GM12865 (cell line): ENCODE measurements at regions not wholly inside any gene's neighbourhood (a gene's known extent, or its start where the extent isn't known, plus 50 kb on each side); places are given as distances from the start of the nearest gene placed in this dataset.
"Not testable (repeated sequence)": the region's sequence is repeated elsewhere in the genome, so short reads cannot be mapped to it uniquely, and the experiment has no call there.

ENCODE experiments used
- DNase-seq: peaks from one replicate; pipeline ENCODE4 v3.0.0; 2010; ENCODE audit warnings: low read depth
- H3K4me3 ChIP-seq: 2 replicates; pipeline ENCODE4 v1.5.1; 2011; ENCODE audit warnings: mild to moderate bottlenecking, low read depth, low read length, control low read depth
- TF ChIP-seq, protein P1 (sequence below): IDR thresholded peaks from 2 replicates; pipeline ENCODE4 v1.5.1; 2011; ENCODE audit warnings: low read length, control low read depth, low read depth, inconsistent platforms; ENCODE audit not compliant: insufficient read depth; ENCODE audit errors: missing control alignments

- TF ChIP-seq, protein P1, sequence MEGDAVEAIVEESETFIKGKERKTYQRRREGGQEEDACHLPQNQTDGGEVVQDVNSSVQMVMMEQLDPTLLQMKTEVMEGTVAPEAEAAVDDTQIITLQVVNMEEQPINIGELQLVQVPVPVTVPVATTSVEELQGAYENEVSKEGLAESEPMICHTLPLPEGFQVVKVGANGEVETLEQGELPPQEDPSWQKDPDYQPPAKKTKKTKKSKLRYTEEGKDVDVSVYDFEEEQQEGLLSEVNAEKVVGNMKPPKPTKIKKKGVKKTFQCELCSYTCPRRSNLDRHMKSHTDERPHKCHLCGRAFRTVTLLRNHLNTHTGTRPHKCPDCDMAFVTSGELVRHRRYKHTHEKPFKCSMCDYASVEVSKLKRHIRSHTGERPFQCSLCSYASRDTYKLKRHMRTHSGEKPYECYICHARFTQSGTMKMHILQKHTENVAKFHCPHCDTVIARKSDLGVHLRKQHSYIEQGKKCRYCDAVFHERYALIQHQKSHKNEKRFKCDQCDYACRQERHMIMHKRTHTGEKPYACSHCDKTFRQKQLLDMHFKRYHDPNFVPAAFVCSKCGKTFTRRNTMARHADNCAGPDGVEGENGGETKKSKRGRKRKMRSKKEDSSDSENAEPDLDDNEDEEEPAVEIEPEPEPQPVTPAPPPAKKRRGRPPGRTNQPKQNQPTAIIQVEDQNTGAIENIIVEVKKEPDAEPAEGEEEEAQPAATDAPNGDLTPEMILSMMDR: no peak
- no peak for DNase-seq
- no peak overlapping the region for H3K4me3 ChIP-seq
Observed at GRCh38 chr1:47594627-47595026, 156.8 kb downstream of the FOXD2 start.

DNA sequence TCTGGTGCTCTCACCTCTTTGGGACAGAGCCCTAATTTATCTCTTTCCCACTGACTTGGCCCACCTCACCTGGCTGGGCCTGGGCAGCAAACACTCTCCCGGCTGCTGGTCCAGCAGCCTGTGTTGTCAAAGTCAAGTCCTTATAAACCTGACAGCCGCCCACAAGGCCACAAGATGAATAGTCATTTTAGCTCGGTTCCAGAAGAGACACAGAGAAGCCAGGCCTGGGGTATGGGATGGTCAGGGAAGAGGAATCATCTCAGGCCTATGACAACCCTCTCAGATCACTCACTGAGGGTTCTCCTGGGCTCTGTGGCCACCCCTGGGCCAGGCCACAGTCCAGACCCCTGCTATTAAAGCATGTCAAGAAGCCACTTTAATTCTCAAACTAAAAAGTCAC lies 158.5 kb downstream of the FOXD2 start:
- TF ChIP-seq, protein P1: no peak

DNA sequence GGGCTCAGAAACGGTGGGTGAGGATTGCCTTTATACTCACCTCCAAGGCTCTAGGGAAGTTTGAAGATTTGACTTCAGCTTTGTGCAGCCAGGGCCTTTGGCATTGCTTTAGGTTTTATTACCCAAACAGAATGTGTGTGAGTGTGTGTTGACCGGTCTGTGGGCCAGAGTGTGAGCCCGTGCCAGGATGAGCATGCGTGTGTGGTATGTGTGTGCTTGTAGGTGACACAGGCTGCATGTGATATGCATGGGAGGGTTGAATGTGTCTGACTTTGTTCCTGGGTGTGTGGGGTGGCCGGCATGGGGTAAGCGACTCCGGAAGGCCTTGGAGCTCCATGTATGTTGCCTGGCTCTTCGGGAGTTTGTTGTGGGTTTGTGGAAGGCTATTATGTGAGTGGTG lies 160.5 kb downstream of the FOXD2 start:
- H3K4me3 ChIP-seq: no peak overlapping the region
- TF ChIP-seq, protein P1: no peak
- no peak for DNase-seq

More for the DNA sequence above, 158.5 kb downstream of the FOXD2 start:
- H3K4me3 ChIP-seq: no peak overlapping the region
- no peak for DNase-seq

- TF ChIP-seq, protein P1: no peak
- DNase-seq: no peak
- no peak overlapping the region for H3K4me3 ChIP-seq
Observed at GRCh38 chr1:47599777-47600176, 161.9 kb downstream of the FOXD2 start.

DNA sequence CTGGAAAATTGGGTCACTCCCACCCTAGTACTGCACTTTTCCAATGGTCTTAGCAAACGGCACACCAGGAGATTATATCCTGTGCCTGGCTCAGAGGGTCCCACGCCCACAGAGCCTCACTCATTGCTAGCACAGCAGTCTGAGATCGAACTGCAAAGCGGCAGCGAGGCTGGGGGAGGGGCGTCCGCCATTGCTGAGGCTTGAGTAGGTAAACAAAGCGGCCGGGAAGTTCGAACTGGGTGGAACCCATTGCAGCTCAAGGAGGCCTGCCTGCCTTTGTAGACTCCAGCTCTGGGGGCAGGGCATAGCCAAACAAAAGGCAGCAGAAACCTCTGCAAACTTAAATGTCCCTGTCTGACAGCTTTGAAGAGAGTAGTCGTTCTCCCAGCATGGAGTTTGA lies 164.6 kb downstream of the FOXD2 start:
- not testable (repeated sequence) for H3K4me3 ChIP-seq, DNase-seq

DNA sequence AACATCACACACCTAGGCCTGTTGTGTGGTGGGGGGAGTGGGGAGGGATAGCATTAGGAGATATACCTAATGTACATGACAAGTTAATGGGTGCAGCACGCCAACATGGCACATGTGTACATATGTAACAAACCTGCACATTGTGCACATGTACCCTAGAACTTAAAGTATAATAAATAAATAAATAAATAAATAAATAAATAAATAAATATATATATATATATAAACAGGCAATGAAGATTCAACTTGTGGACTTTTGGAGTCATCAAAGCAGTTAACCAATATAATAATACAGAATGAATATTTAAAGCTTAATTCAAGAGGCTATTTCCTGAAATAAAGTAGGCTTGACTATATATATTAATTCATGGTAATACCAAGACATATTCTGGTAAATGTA lies 167.0 kb downstream of the FOXD2 start:
- not testable (repeated sequence) for DNase-seq, H3K4me3 ChIP-seq

DNA sequence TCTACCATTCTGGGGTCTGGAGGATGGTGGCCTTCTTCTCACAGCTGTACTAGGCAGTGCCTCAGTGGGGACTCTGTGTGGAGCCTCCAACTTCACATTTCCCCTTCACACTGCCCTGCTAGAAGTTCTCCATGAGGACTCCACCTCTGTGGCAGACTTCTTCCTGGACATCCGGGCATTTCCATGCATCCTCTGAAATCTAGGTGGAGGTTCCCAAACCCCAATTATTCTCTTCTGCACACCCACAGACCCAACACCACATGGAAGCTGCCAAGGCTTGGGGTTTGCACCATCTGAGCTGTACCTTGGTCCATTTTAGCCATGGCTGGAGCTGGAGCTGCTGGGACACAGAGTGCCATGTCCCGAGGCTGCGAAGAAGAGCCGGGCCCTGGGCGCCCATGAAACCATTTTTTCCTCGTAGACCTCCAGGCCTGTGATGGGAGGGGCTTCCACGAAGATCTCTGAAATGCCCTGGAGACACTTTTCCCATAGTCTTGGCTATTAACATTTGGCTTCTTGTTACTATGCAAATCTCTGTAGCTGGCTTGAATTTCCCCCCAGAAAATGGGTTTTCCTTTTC lies 170.5 kb downstream of the FOXD2 start:
- TF ChIP-seq, protein P1: no peak
- no peak overlapping the region for H3K4me3 ChIP-seq
- DNase-seq: no peak

- TF ChIP-seq, protein P1: no peak
- DNase-seq: no peak
- H3K4me3 ChIP-seq: no peak overlapping the region
Observed at GRCh38 chr1:47611992-47612391, 174.1 kb downstream of the FOXD2 start.
